Endodermal cell (in vitro differentiated cells): ENCODE measurements at regions not wholly inside any gene's neighbourhood (a gene's known extent, or its start where the extent isn't known, plus 50 kb on each side); places are given as distances from the start of the nearest gene placed in this dataset.
A peak's percentile ranks its signal among the peaks of the same experiment; 100 is the strongest.

ENCODE experiments used
- DNase-seq: peaks from one replicate; pipeline ENCODE4 v3.0.0-alpha.2; 2017
- H3K27ac ChIP-seq: 2 replicates; pipeline ENCODE4 v1.5.1; 2013; ENCODE audit warnings: mild to moderate bottlenecking, low read depth, low read length, moderate library complexity
- H3K27me3 ChIP-seq: 2 replicates; pipeline ENCODE4 v1.6.1; 2013; ENCODE audit warnings: mild to moderate bottlenecking, low read length, moderate library complexity; ENCODE audit not compliant: insufficient read depth, control insufficient read depth, poor library complexity, severe bottlenecking
- H3K36me3 ChIP-seq: 2 replicates; pipeline ENCODE4 v1.7.0; 2013; ENCODE audit warnings: mild to moderate bottlenecking, low read length, moderate library complexity; ENCODE audit not compliant: control insufficient read depth, insufficient read depth
- H3K4me1 ChIP-seq: one replicate; pipeline ENCODE4 v1.7.0; 2013; ENCODE audit warnings: low read length; ENCODE audit not compliant: control insufficient read depth, insufficient read depth
- H3K4me3 ChIP-seq: 2 replicates; pipeline ENCODE4 v1.5.1; 2013; ENCODE audit warnings: mild to moderate bottlenecking, low read length, moderate library complexity
- H3K9ac ChIP-seq: 2 replicates; pipeline ENCODE4 v1.6.1; 2013; ENCODE audit warnings: mild to moderate bottlenecking, low read length, moderate library complexity; ENCODE audit not compliant: poor library complexity, severe bottlenecking; ENCODE audit errors: extremely low read depth
- H3K9me3 ChIP-seq: 2 replicates; pipeline ENCODE4 v1.6.1; 2013; ENCODE audit warnings: mild to moderate bottlenecking, low read length, moderate library complexity; ENCODE audit not compliant: control insufficient read depth
- H3K27ac Mint-ChIP-seq: 2 replicates; pipeline ENCODE4 v1.8.0; 2020; ENCODE audit warnings: mixed read lengths
- H3K27me3 Mint-ChIP-seq: 2 replicates; pipeline ENCODE4 v1.8.0; 2021; ENCODE audit warnings: mild to moderate bottlenecking, mixed read lengths; ENCODE audit not compliant: insufficient read depth
- H3K36me3 Mint-ChIP-seq: 2 replicates; pipeline ENCODE4 v1.8.0; 2020; ENCODE audit warnings: low read depth, mixed read lengths
- H3K4me1 Mint-ChIP-seq: 2 replicates; pipeline ENCODE4 v1.8.0; 2020; ENCODE audit warnings: mixed read lengths
- H3K4me3 Mint-ChIP-seq: 2 replicates; pipeline ENCODE4 v1.8.0; 2020; ENCODE audit warnings: mild to moderate bottlenecking, moderate library complexity, mixed read lengths
- H3K9me3 Mint-ChIP-seq: 2 replicates; pipeline ENCODE4 v1.8.0; 2020; ENCODE audit warnings: mild to moderate bottlenecking, mixed read lengths
- CTCF ChIP-seq: fragments of 200-600 bp; sonication (generic); conservative IDR thresholded peaks from 2 replicates; pipeline ENCODE4 v1.5.0; 2021; ENCODE audit warnings: antibody characterized with exemption, mild to moderate bottlenecking
- WGBS, 2 experiments: methylation state at CpG; one replicate each; pipeline versions ENCODE4 v1.1.5 to v1.1.7; 2013; ENCODE audit warnings: missing lambda C conversion rate in 2 of 2, mixed read lengths in 1 of 2; ENCODE audit not compliant: insufficient coverage in 1 of 2, insufficient read length in 1 of 2; 5-methylcytosine and 5-hydroxymethylcytosine counted together

GRCh38 chr7:156465186-156465585 lies 175.4 kb upstream of the RNF32 start:
- Histone ChIP-seq H3K27me3 (no peaks in the 10 kb centered on the region), H3K27ac (no peak overlapping the region), H3K4me3 (no peak overlapping the region), H3K36me3 (no peaks in the 10 kb centered on the region), H3K9me3 (no peaks in the 10 kb centered on the region), H3K9ac (no peak overlapping the region), H3K4me1 (no peaks in the 10 kb centered on the region)
- H3K4me3 Mint-ChIP-seq: no peak overlapping the region
- peaks cover 7% of the 10 kb centered on the region for H3K4me1 Mint-ChIP-seq
- H3K27me3 Mint-ChIP-seq: no peaks in the 10 kb centered on the region
- DNase-seq: peak; percentile 20
- H3K36me3 Mint-ChIP-seq: no peaks in the 10 kb centered on the region
- H3K9me3 Mint-ChIP-seq: no peaks in the 10 kb centered on the region
- no peak for TF ChIP-seq CTCF
- WGBS, 2 experiments: 88 to 90% methylated on average over 9 to 10 of the region's 10 CpGs
- no peak overlapping the region for H3K27ac Mint-ChIP-seq

- whole genome bisulfite sequencing, 2 experiments: 90 to 91% methylated on average over 8 to 10 of the region's 10 CpGs
- Histone ChIP-seq H3K27me3 (no peaks in the 10 kb centered on the region), H3K9me3 (no peaks in the 10 kb centered on the region), H3K9ac (no peak overlapping the region), H3K36me3 (no peaks in the 10 kb centered on the region), H3K4me3 (no peak overlapping the region), H3K4me1 (no peaks in the 10 kb centered on the region), H3K27ac (no peak overlapping the region)
- no peaks in the 10 kb centered on the region for H3K9me3 Mint-ChIP-seq
- no peak overlapping the region for H3K27ac Mint-ChIP-seq
- no peaks in the 10 kb centered on the region for H3K27me3 Mint-ChIP-seq
- H3K36me3 Mint-ChIP-seq: no peaks in the 10 kb centered on the region
- no peak for DNase-seq
- H3K4me3 Mint-ChIP-seq: no peak overlapping the region
- no peak for TF ChIP-seq CTCF
- H3K4me1 Mint-ChIP-seq: peaks cover 7% of the 10 kb centered on the region
Measured at GRCh38 chr7:156464339-156464738, 176.2 kb upstream of the RNF32 start.

GRCh38 chr7:156463280-156463679 lies 177.3 kb upstream of the RNF32 start:
- no peak for TF ChIP-seq CTCF
- Mint-ChIP-seq H3K4me1 (peaks cover 7% of the 10 kb centered on the region), H3K27ac (no peak overlapping the region), H3K27me3 (no peaks in the 10 kb centered on the region), H3K9me3 (no peaks in the 10 kb centered on the region), H3K4me3 (no peak overlapping the region), H3K36me3 (no peaks in the 10 kb centered on the region)
- no peak overlapping the region for H3K9ac ChIP-seq
- H3K27me3 ChIP-seq: no peaks in the 10 kb centered on the region
- DNase-seq: no peak
- no peak overlapping the region for H3K27ac ChIP-seq
- 70 to 73% methylated on average over 7 to 9 of the region's 9 CpGs for WGBS, 2 experiments
- H3K9me3 ChIP-seq: no peaks in the 10 kb centered on the region
- H3K4me3 ChIP-seq: no peak overlapping the region
- H3K36me3 ChIP-seq: no peaks in the 10 kb centered on the region
- H3K4me1 ChIP-seq: no peaks in the 10 kb centered on the region
